KBM-7 (cell line): ENCODE measurements at regions not wholly inside any gene's neighbourhood (a gene's known extent, or its start where the extent isn't known, plus 50 kb on each side); places are given as distances from the start of the nearest gene placed in this dataset.

ENCODE experiments used
- DNase-seq: peaks from one replicate; pipeline ENCODE4 v3.0.0-alpha.2; 2015
- in situ Hi-C: fragments of 300-500 bp; cut with MboI; formaldehyde crosslinking; loops from 2 replicates; pipeline ENCODE4 v1.14.3; 2020; ENCODE audit warnings: low sequenced_read_pairs, low pct_unique_long_range_greater_than_20kb, mixed read lengths

DNA sequence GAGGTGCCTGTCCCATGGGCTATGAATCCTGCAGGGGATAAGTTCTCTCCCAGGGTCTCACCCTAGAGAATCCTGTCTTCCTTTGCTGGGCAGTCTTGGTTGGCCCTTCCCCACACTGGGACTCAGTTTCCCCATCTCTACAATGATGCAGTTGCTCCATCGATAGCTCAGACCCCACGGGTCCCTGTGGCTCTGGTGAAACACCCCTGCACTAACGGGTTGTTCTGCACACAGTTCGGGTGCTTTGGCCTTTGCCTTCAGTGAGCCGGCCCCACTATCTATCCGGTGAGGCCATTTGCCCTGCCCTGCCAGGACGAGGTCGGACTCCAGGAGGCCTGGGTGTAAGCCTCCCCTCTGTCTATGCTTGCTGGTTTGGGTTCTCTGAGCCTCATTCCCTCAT is 76.5 kb upstream of the PCBD1 start:
- in situ Hi-C loops: no loop called here
- no peak for DNase-seq

DNA sequence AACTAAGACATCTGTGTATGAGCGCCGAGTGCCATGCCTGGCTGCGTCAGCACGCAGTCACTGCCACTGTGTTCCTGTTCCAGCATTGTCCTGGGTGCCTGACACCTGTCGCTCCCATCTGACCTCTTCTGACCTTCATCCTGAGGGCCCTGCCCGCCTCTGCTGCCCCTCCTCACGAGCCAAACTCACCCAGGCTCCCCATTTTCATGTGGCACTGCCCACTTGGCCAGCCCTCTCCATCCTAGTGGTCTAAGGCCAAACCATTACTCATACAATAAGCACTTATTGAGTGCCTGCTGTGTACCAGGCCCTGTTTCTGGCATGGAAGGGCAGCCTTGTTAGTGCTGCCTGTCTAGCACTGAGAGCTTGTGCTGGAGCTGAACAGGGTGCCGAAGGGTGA is 77.2 kb upstream of the PCBD1 start:
- in situ Hi-C loops: no loop called here

DNA sequence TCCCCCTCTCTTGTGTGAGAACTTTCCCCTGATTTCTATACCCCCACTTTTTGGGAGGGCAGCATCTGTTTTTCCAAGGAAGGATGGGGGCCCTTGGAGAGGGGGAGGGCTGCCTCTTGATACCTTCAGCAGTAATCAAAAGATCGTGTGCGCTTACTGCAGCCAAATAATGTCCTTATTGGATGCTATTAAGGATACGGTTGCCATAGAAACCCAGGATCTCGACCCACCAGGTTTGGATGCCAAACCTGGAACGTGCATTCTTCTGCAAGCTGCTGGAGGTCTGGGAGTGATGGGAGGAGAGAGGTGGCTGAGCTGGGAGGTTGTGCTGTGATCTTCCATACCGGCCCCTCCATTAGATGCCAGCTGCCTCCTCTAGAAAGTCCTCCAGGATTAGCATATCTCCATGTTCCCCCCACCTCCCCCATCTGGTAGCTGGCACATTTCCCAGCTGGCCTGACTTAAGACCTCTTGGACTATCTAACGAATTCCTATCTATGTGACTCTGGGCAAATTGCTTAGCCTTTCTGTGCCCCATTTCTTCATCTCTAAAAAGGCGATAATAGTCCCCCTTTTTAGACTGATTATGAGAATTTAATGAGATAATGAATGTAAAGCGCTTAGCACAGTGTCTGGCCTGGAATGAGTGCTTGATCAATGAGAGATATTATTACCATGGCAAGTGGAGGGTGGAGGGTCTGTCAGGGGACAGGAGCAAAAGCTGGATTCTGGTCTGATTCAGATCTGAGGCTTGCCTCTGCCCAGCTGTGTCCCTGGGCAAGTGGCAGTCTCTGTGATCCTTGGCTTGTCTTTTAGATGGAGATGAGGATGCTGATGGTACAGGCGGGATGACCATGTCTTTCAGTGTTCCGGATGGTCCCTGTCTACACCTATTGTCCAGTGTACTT is 78.5 kb upstream of the PCBD1 start:
- in situ Hi-C loops: no loop called here

More for the DNA sequence above, 77.2 kb upstream of the PCBD1 start:
- DNase-seq: no peak

DNA sequence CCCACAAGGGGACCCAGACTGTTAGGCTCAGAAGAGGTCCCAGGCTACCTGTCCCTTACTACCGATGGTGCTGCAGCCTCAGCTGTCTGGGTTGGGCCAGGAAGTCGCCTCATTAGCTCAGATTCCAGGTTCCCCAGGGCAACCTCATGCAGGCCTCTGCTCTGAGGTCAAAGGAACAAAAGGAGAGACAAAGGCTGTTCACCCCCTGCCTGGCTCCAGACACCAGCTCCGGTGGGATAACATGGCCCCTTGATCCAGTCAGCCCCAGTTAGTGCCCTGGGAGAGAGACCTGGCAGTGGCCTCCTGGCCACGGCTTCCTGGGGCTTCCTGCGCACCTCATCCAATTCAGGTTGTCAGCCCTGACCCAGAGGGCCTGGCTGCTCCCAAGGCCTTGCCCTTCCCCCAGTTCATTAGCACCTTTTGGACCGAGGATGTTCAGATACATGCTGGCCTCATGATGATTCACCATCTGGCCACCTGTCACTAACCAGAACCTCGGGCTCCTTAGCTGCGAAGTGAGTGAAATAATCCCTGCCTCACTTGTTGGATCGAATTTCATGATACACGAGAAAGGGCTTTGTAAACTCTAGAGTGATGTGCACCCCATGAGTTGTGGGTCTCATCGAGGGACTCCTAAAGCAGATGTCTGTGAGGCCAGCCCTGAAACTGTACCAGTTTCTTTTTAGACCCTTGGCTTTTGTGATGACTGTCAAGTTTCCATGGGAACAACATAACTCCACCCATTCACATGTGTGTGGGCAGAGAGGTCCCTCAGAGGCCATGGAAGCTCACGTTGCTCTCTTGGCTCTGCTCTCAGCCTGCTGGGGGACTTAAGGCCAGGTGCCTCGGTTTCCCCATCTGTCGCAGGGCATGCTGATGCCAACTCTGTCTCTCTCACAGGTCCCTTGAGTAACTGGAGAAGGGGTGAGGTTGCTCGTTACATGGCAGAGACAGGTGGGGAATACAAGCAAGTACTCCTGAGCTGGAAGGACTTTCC is 79.5 kb upstream of the PCBD1 start:
- in situ Hi-C loops: no loop called here
- peak; percentile 11 for DNase-seq

More for the DNA sequence above, 78.5 kb upstream of the PCBD1 start:
- no peak for DNase-seq

DNA sequence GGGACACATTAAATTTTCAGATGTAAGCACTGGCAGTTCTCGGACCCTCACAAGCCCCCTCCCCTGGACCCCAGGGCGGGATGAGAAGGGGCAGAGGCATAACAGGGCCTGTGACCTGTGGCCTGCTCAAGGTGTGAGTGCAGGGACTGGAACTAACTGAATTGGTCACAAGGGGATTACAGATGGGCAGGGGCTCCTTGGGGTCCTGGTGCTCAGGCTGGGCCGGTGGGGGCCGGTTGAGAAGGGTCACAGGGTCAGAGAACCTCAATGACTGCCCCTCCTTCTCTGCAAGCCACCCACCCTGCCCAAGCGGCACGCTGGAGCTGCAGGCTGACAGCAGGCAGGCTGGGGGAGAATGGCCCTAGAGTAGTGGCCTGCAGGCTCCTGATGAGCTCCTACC is 80.8 kb upstream of the PCBD1 start:
- in situ Hi-C loops: no loop called here
- DNase-seq: no peak

DNA sequence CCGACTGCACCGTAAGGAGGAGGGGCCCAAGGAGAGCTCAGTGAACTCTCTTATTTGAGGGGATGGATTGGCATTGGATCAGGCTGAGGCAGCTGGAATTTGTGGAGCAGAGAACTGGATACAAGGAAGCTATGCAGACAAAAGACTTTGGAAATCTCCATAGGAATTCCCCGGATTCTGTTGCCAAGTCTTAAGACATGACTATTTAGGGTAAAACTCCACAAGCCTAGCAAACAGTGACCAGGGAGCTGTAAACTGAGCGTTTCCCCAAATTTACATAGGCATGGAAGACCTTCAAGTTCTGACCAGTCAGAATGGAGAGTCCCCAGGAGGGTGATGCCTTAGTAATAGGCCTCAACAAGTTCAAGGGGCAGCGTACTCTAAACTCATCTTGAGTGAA is 82.5 kb upstream of the PCBD1 start:
- no peak for DNase-seq

DNA sequence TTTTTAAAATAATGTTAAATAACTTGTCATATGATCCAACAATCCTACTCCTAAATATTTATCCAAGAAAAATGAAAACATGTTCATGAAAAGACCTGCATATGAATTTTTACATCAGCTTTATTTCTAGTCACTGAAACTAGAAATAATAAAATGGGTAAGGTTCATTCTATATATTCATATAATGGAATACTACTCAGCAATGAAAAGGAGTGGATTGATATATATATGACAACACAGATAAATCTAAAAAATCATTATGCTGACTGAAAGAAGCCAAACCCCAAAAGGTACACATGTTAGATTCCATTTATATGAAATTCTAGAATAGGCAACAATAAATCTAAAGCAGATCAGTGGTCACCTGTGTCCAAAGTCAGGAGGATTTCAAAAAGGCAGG is 84.9 kb upstream of the PCBD1 start:
- no peak for DNase-seq
- in situ Hi-C loops: no loop called here

More for the DNA sequence above, 82.5 kb upstream of the PCBD1 start:
- in situ Hi-C loops: no loop called here

DNA sequence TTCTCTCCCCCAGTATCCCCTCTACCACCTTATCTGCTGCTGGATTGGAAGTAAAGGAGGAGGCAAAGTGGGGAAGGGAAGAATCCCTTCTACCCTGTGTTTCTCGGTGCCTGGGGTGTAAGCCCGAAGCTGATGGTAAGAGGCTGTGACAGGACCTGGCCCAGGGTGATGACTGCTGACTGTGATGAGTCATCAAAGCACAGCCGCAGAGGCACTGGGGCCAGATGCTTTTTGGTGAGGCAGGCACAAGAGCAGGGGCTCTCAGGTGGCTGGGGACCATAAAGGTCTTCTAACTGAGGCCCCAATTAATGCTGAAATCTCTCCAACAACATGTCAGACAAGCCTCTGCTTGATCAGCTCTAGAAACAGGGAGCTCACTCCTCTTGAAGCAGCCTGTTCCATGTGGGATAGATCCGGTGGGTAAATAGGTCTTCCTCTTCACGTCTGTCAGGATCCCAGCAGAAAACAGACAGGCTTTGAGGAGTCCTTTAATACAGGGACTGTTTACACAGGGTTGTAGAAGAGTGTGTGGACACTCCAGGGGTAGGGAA is 86.1 kb upstream of the PCBD1 start:
- in situ Hi-C loops: no loop called here

DNA sequence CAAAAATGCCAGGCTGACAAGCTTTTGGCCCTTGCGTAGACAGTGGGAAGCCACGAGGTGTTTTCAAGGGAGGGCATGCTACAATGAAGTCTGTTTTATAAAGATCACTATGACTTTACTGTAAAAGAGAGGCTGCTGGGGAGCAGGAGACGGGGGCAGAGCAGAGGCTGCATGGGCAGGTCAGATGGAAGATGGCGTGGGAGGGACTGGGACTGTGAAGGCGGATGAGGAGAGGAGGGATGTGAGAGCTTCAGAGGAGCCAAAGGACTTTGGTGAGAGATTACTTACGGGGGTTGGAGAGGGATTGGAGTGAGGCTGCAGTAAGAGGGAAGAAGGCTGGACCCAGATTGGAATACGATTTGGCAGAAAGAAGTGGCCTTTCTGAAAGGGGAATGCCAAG is 86.6 kb upstream of the PCBD1 start:
- in situ Hi-C loops: no loop called here
- DNase-seq: no peak

More for the DNA sequence above, 86.1 kb upstream of the PCBD1 start:
- DNase-seq: no peak

DNA sequence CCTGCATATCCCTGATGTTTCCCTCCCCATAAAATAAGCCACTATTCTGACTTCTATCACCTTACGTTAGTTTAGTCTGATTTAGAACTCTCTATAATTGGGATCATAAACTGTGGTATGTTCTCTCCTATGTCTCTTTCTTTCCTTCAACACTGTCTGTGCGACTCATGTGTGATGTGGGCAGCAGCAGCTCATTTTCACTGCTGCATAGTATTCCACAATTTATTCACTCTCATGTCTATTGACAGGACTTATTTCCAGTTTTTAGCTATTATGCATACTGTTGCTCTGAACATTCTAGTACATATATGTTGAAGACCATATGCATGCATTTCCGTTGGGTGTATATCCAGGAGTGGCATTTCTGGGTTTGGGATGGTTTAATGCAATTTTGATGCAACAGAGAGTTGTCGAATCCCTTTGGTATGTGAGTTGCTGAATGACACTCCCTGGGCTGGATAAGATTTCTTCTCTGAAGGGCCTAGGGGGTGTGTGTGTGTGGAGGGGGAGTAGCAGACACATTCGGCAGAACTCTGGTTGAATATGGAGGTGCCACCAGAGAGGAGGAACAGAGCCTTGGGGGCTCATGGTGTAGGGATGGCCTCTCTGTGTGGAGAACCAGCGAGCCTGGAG is 87.8 kb upstream of the PCBD1 start:
- DNase-seq: no peak
- in situ Hi-C loops: no loop called here

DNA sequence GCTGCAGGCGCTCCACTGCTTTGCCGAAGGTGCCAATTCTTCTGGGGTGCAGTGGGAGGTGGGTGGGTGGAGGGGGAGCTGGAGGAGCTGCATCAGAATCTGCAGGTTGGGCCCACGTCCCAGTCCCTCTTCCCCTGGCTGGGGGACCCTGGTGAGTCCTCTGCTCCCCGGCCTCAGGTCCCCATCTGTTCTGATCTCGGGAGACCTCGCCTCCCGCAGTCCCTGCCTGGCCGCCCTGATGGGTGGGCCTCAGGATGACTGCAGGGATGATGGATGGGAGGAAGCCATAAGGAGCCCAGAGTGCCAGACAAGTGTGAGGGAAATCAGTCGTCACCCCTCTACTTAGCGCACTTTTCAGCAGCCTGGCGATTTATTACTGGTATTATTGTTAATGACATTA is 89.3 kb upstream of the PCBD1 start:
- no peak for DNase-seq
- in situ Hi-C loops: no loop called here

DNA sequence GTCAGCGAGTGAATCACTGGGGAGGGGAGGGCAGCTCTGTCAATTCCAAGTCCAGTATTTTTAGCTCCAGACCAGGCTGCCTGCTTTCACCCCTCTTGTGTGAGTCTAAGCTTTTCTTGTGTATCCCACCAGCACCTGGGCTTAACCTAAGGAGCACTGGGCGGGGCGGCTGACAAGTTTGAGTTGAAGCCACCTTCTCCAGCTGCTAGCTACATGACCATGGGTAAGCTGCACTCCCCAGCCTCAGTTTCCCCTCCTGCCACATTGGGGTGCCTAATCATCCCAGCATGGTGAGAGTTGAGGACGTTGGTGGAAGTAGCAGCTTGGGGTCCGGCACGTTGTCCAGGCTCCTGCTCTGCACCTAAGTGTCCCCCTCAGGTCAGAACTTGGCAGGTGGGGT is 89.8 kb upstream of the PCBD1 start:
- no peak for DNase-seq
- in situ Hi-C loops: no loop called here

DNA sequence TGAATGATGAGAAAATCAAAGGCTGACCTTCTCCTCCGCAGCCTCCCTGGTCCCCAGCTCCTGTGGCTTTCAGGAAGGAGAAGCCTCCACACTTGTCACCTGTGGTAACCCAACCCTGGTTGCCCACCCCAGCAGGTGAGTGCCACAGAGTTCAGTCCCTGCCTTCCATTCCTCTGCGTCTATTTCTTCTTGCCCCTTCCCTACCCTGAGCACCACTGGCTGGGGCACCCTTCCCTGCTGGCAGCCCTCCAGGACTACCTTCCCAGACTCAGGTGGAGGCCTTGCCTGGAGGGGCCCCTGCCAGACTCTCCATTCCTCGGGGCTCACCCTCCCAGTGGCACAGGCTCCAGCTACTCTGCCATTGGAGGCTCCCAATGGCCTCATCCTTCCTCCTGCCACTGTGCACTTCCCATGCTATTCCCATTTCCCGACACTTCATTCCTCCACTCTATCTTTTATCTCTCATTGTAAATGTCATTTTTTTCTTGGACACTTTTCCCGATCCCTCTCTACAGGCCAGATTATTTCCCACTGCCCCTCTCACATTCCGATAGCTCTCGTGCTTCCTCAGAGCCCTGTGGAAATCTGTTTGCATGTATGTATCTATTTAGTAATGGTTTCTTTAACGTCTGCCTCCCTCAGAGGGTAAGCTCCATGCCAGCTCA is 90.6 kb upstream of the PCBD1 start:
- in situ Hi-C loops: no loop called here
- DNase-seq: no peak

DNA sequence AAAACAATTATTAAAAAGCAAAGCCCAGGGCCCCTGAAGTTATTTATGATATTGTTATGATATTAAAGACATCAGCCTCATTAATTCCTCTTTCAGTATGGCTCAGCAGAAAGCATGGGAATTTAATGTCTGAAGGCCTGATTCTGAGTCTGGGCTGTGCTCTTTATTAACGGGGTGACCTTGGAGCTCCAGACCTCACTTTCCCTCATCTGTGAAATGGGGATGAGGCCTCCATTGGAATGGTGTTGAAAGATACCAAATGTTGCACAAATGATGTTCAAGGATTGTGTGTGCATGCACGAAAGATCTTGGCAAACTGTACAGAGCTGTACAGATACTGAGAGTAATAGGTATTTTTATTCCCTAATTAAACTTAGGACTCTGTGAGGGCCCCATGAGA is 92.3 kb upstream of the PCBD1 start:
- in situ Hi-C loops: no loop called here
- DNase-seq: no peak

DNA sequence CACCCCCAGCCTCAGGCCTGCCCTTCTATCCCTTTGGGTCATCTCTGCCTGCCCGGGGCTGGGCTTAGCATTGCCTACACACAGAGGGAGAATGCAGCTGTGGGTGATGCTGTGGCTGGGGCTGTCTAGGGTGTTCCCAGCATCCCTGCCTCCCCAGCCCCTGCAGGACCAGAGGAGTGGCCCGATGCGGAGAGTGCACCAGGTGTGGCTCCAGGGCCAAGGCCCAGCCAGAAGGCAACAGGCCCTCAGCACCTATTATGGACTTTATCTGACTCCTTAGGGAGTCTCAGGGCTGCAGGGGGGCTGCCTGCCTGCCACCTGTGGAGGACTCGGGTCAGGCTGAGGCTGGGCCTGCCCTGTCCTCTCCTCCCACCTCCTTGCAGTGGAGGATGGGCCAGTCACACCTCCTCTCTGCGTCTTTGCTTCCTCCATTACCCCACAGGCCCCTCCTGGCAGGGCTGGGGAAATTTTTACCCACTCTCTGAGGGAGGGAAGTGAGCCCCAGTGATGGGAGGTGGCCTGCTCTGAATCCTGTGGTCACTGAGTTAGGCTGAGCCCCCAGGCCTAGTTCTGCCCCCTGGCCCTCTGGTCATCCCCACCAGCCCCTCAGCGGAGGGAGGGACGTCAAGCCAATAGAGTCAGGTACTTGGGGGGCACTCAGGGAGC is 92.9 kb upstream of the PCBD1 start:
- DNase-seq: no peak
- in situ Hi-C loops: no loop called here

DNA sequence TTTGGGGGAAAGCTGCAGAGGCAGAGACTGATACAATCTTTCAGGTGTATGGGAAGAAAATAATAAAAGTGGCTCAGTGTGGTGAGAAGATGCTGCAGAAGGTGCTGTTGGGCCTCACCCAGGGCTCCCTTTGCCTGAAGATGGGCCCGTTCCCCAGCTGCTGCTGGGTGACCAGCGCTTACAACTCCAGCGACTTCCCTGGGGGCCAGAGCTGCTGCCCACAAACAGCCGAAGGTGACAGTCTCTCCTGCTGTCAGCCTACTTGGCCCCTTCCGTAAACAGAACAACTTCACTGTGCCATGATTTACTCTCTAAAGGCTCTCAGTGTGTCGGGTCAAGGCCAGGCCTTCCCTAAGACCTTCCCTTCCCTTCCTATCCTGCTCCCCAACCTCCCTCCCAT is 93.6 kb upstream of the PCBD1 start:
- no peak for DNase-seq
- in situ Hi-C loops: no loop called here

DNA sequence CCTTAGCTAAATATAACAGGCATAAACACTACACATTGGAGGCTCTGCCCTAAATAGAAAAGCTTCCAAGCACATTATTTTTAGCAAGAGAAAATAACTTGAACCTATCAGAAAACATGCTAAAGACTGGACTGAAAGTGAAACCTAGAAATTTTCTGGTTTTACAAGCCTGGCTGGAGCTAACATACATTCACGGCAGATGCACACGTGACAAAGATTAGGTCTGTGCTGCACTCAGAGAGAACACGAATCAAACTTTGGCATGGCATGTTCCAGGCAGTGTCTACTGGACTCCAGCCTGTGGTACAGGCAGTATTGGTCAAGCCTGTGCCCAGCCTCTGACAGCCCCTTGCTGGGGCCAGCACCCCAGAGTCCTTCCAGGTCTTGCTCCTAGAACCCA is 94.1 kb upstream of the PCBD1 start:
- in situ Hi-C loops: no loop called here
- DNase-seq: no peak

DNA sequence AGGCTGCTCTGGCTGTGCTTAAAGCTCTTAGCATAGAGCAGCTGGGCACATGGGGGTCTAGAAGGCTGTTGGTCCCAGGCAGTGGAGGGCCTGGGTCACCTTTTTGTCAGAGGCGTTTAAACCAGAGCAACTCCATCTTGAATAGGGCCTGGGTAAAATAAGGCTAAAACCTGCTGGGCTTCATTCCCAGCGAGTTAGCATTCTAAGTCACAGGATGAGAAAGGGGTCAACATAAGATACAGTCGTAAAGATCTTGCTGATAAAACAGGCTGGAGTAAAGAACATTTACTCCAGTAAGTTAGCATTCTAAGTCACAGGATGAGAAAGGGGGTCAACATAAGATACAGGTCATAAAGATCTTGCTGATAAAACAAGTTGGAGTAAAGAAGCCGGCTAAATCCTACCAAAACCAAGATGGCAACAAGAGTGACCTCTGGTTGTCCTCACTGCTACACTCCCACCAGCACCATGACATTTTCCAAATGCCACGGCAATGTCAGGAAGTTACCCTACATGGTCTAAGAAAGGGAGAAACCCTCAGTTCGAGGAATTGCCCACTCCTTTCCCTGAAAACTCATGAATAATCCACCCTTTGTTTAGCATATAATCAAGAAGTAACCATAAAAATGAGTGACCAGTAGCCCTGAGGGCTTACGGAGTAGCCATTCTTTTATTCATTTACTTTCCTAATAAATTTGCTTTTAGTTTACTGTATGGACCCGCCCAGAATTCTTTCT is 96.8 kb upstream of the PCBD1 start:
- in situ Hi-C loops: no loop called here
- no peak for DNase-seq
